ENCODE measurements at regions not wholly inside any gene's neighbourhood (a gene's known extent, or its start where the extent isn't known, plus 50 kb on each side); places are given as distances from the start of the nearest gene placed in this dataset.

GRCh38 chr5:175281714-175282113 lies 162.3 kb downstream of the DRD1 start:
- no peak for TF ChIP-seq ZBTB33 (IDR thresholded peaks at IDR 0.05; ENCODE audit: borderline replicate concordance, low read depth)
- TF ChIP-seq, protein P1, sequence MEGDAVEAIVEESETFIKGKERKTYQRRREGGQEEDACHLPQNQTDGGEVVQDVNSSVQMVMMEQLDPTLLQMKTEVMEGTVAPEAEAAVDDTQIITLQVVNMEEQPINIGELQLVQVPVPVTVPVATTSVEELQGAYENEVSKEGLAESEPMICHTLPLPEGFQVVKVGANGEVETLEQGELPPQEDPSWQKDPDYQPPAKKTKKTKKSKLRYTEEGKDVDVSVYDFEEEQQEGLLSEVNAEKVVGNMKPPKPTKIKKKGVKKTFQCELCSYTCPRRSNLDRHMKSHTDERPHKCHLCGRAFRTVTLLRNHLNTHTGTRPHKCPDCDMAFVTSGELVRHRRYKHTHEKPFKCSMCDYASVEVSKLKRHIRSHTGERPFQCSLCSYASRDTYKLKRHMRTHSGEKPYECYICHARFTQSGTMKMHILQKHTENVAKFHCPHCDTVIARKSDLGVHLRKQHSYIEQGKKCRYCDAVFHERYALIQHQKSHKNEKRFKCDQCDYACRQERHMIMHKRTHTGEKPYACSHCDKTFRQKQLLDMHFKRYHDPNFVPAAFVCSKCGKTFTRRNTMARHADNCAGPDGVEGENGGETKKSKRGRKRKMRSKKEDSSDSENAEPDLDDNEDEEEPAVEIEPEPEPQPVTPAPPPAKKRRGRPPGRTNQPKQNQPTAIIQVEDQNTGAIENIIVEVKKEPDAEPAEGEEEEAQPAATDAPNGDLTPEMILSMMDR (IDR thresholded peaks at IDR 0.05) = no peak

All from SK-N-SH (cell line).